Ovary (tissue), 7 donors: ENCODE measurements at regions not wholly inside any gene's neighbourhood (a gene's known extent, or its start where the extent isn't known, plus 50 kb on each side); places are given as distances from the start of the nearest gene placed in this dataset.

Source experiments
- DNase-seq, 5 donors: peaks; one replicate each; pipeline ENCODE4 v3.0.0-alpha.2; 2019 to 2020
- H3K27ac ChIP-seq, 2 donors: fragments of 200-600 bp; one replicate each; pipeline versions ENCODE4 v1.5.1 to v1.8.0; 2019 to 2022
- H3K27me3 ChIP-seq: fragments of 200-600 bp; one replicate; pipeline ENCODE4 v1.8.0; 2022
- H3K36me3 ChIP-seq: fragments of 200-600 bp; sonication (generic); one replicate; pipeline ENCODE4 v1.5.1; 2019
- H3K4me1 ChIP-seq: one replicate; pipeline ENCODE4 v1.8.1; 2013; ENCODE audit warnings: mild to moderate bottlenecking, moderate library complexity; ENCODE audit not compliant: insufficient read depth
- H3K4me3 ChIP-seq: fragments of 200-600 bp; sonication (generic); one replicate; pipeline ENCODE4 v1.5.1; 2017
- H3K9me3 ChIP-seq, 2 donors: fragments of 200-600 bp in 1 of 2; sonication (generic) in 1 of 2; one replicate each; pipeline versions ENCODE4 v1.5.1 to v1.8.1; 2013 to 2019; ENCODE audit warnings: mild to moderate bottlenecking in 1 of 2, moderate library complexity in 1 of 2
- EP300 ChIP-seq: sonication (generic); formaldehyde crosslinking; IDR thresholded peaks from one replicate; pipeline ENCODE4 v1.6.1; 2017; ENCODE audit warnings: antibody characterized with exemption
- POLR2A ChIP-seq: fragments of 450-650 bp; IDR thresholded peaks from one replicate; pipeline ENCODE4 v1.6.1; 2017; ENCODE audit warnings: antibody characterized with exemption, mild to moderate bottlenecking, moderate library complexity
- WGBS, 3 donors: extraction: QIAGEN DNeasy Blood & Tissue Kit in 1 of 3; methylation state at CpG; one replicate each; pipeline versions ENCODE4 v1.1.5 to v1.1.7; 2013 to 2017; 5-methylcytosine and 5-hydroxymethylcytosine counted together
- intact Hi-C, 4 donors: fragments of 100-400 bp; cut with DNase I; formaldehyde crosslinking; loops; one replicate each; pipeline versions ENCODE4 v1.11.0 to v1.15.1; 2022 to 2023
- TF ChIP-seq, protein P1 (sequence below), 3 donors: fragments of 450-650 bp in 2 of 3; fragments of 200-600 bp in 1 of 3; IDR thresholded peaks; one replicate each; pipeline versions ENCODE4 v1.5.1 to v1.8.0; 2016 to 2022; ENCODE audit warnings: antibody characterized with exemption in 3 of 3, mild to moderate bottlenecking in 1 of 3
- donor health status: DM: no; HTN: no; CAD: no; lungs with moderate emphysema.
- donor health status: DM: no; HTN: no; CAD: no.
- donor health status: Bipolar disorder and iron deficiency.
- donor health status: DM: no; HTN: no; CAD: no.
- donor health status: DM: yes; HTN: yes; CAD: no.

DNA sequence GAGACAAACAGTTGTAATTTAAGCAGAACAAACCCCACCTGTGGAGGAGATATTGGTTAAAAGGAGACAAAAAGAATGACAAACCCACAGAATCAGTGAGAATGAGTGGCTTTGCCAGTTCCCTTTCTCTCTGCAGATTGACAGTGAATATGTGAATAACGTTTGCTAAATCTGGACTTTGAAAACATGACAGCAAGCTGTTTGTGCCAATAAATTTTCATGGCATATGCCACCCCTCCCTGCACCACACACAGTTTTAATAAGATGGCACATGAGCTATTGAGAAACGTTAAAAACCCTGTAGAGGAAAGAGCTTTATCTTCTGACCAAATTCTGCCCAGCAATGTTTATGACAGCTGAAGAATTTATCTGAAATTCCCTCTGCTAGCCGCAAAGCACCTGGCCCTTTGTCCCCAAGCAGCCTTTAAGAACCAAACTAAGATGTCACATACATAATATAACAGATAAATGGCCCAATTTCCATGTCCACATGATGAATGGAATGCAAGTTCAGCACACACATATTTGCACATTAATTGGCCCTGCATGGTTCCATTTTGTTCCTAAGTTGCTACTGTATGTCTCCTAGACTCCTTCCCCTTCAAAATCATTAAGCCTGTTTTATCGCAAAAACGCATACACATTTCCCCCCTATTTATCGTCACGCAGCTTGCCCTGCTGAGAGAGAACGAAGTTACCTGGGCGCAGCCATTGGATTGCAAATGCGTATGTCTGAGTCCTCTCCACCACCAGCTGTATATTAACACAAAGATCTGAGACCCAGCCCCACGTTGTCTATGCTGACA lies 773.5 kb upstream of the EEF2KMT start:
- TF ChIP-seq EP300: no peak
- TF ChIP-seq, protein P1, sequence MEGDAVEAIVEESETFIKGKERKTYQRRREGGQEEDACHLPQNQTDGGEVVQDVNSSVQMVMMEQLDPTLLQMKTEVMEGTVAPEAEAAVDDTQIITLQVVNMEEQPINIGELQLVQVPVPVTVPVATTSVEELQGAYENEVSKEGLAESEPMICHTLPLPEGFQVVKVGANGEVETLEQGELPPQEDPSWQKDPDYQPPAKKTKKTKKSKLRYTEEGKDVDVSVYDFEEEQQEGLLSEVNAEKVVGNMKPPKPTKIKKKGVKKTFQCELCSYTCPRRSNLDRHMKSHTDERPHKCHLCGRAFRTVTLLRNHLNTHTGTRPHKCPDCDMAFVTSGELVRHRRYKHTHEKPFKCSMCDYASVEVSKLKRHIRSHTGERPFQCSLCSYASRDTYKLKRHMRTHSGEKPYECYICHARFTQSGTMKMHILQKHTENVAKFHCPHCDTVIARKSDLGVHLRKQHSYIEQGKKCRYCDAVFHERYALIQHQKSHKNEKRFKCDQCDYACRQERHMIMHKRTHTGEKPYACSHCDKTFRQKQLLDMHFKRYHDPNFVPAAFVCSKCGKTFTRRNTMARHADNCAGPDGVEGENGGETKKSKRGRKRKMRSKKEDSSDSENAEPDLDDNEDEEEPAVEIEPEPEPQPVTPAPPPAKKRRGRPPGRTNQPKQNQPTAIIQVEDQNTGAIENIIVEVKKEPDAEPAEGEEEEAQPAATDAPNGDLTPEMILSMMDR (IDR thresholded peaks at IDR 0.05): no peak
- TF ChIP-seq POLR2A: no peak
- Histone ChIP-seq H3K36me3 (no peaks in the 10 kb centered on the region), H3K27me3 (no peaks in the 10 kb centered on the region), H3K9me3 (peaks cover 0 to 3% of the 10 kb centered on the region in 2 donors), H3K4me3 (no peak overlapping the region), H3K27ac (no peak overlapping the region), H3K4me1 (no peaks in the 10 kb centered on the region)
- intact Hi-C loops: no loop called here
- WGBS, 3 donors: 17 to 24% (median 19%) methylated on average over 11 of the region's 11 CpGs
- no peak for DNase-seq

DNA sequence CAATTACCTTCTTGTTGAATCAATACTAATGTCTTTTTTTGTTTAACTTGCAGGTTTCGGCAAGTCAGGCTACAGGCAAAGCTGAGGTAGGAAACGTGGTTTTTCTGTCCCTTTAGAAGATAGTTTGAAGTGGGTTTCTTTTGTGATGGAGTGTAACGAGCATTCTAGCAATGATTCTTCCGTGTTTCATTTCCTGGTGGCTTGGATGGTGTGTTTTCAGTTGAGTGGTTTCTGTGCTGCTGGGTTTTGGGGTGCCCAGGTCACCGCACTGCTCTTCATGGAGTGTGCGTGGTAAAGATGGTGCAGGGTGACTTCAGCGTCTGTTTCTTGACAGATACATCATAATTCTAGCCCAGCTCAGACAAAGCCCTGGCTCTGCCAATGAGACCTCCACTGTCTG lies 769.7 kb upstream of the EEF2KMT start:
- no peaks in the 10 kb centered on the region for H3K36me3 ChIP-seq
- H3K9me3 ChIP-seq: no peaks in the 10 kb centered on the region
- 75 to 84% (median 77%) methylated on average over 7 of the region's 7 CpGs for WGBS, 3 donors
- no peak for TF ChIP-seq POLR2A
- TF ChIP-seq EP300: no peak
- TF ChIP-seq, protein P1 (IDR thresholded peaks at IDR 0.05): no peak
- no peak overlapping the region for H3K27ac ChIP-seq
- H3K27me3 ChIP-seq: no peaks in the 10 kb centered on the region
- H3K4me3 ChIP-seq: no peak overlapping the region
- intact Hi-C loops: no loop called here
- no peak for DNase-seq
- H3K4me1 ChIP-seq: no peaks in the 10 kb centered on the region

DNA sequence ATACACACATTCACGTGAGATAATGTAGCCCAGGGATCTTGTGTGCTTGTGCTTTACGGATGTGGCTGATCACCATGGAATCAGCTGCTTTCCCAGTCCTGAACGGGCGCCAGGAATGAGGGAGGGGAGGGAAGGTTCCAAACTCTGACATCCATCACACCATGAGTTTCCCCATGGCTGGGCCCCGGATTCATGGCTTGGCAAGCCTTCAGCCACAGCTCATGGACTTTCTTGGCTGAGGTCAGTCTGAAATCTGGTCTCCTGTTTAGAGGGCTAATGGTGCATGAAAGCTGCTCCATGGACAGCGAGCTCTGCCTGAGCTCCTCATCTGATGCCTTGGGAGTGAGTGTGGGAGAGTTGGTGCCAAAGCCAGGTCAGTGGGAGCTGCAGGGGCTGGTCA lies 767.6 kb upstream of the EEF2KMT start:
- TF ChIP-seq EP300: no peak
- TF ChIP-seq, protein P1 (IDR thresholded peaks at IDR 0.05): no peak
- TF ChIP-seq POLR2A: no peak
- no peak overlapping the region for H3K27ac ChIP-seq
- H3K36me3 ChIP-seq: no peaks in the 10 kb centered on the region
- WGBS, 3 donors: 40 to 43% (median 40%) methylated on average over 6 of the region's 6 CpGs
- H3K27me3 ChIP-seq: no peaks in the 10 kb centered on the region
- intact Hi-C loops: no loop called here
- no peak for DNase-seq
- no peak overlapping the region for H3K4me3 ChIP-seq
- H3K4me1 ChIP-seq: no peaks in the 10 kb centered on the region
- no peaks in the 10 kb centered on the region for H3K9me3 ChIP-seq

DNA sequence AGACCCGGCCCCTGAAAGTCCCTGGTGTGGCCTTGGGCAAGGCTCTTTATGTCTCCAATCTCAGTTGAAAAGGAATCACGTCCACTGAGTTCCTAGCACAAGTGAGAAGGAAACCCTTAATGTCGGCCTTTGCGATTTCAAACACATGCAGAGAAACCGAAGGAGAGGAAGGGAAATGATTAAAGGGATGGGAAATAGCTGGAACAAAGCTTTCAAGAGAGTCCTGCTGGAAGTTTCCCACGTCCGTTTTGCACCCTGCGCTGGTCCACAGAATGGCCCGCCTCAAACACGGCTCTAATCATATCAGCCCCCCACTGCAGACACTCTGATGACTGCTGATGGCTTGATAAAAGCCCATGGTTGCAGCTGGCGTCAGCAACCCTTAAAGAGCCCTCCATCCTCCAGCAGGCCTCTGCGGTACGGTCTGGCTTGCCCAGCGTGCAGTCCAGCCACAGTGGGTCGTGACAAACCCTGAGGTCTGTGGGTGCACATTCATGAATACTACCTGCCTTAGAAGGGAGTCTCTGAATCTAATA lies 765.5 kb upstream of the EEF2KMT start:
- TF ChIP-seq EP300 (no peak), POLR2A (no peak)
- TF ChIP-seq, protein P1 (IDR thresholded peaks at IDR 0.05): no peak
- H3K27ac ChIP-seq: no peak overlapping the region
- DNase-seq: no peak
- H3K9me3 ChIP-seq: no peaks in the 10 kb centered on the region
- H3K4me3 ChIP-seq: no peak overlapping the region
- no peaks in the 10 kb centered on the region for H3K27me3 ChIP-seq
- H3K36me3 ChIP-seq: no peaks in the 10 kb centered on the region
- WGBS, 3 donors: 60 to 63% (median 61%) methylated on average over 15 of the region's 15 CpGs
- no peaks in the 10 kb centered on the region for H3K4me1 ChIP-seq
- intact Hi-C loops: no loop called here
